ENCODE measurements at regions not wholly inside any gene's neighbourhood (a gene's known extent, or its start where the extent isn't known, plus 50 kb on each side); places are given as distances from the start of the nearest gene placed in this dataset.
"Not testable (repeated sequence)": the region's sequence is repeated elsewhere in the genome, so short reads cannot be mapped to it uniquely, and the experiment has no call there.

GRCh38 chr1:173271021-173271420, 63.9 kb upstream of the TNFSF4 start:
- WGBS (ENCODE audit: insufficient coverage) = no CpG with 5 or more reads among the region's 1 CpG
- H3K27ac ChIP-seq (ENCODE audit: low read depth, low read length); H3K4me1 ChIP-seq (ENCODE audit: control insufficient read depth, insufficient read depth, low read length); H3K36me3 ChIP-seq (ENCODE audit: control insufficient read depth, insufficient read depth, low read length); H3K4me3 ChIP-seq (ENCODE audit: low read depth, low read length); H3K27me3 ChIP-seq (ENCODE audit: control insufficient read depth, insufficient read depth, low read length); DNase-seq (ENCODE audit: low read depth in 4 of 6, low spot score in 6 of 6); H3K9me3 ChIP-seq (ENCODE audit: control insufficient read depth, insufficient read depth, low read length): not testable (repeated sequence)

- WGBS (ENCODE audit: insufficient coverage) = no CpG with 5 or more reads among the region's 1 CpG
- Histone ChIP-seq H3K36me3 (ENCODE audit: control insufficient read depth, insufficient read depth, low read length) (no peaks in the 10 kb centered on the region), H3K4me3 (ENCODE audit: low read depth, low read length) (no peak overlapping the region), H3K27me3 (ENCODE audit: control insufficient read depth, insufficient read depth, low read length) (no peaks in the 10 kb centered on the region), H3K4me1 (ENCODE audit: control insufficient read depth, insufficient read depth, low read length) (no peaks in the 10 kb centered on the region), H3K9me3 (ENCODE audit: control insufficient read depth, insufficient read depth, low read length) (no peaks in the 10 kb centered on the region), H3K27ac (ENCODE audit: low read depth, low read length) (no peak overlapping the region)
- no peak for DNase-seq (ENCODE audit: low read depth in 4 of 6, low spot score in 6 of 6)
Observed at GRCh38 chr1:173275496-173275895, 68.4 kb upstream of the TNFSF4 start.

GRCh38 chr1:173276922-173277800, 70.0 kb upstream of the TNFSF4 start:
- Histone ChIP-seq H3K9me3 (ENCODE audit: control insufficient read depth, insufficient read depth, low read length) (no peaks in the 10 kb centered on the region), H3K36me3 (ENCODE audit: control insufficient read depth, insufficient read depth, low read length) (no peaks in the 10 kb centered on the region), H3K4me1 (ENCODE audit: control insufficient read depth, insufficient read depth, low read length) (no peaks in the 10 kb centered on the region), H3K4me3 (ENCODE audit: low read depth, low read length) (no peak overlapping the region), H3K27me3 (ENCODE audit: control insufficient read depth, insufficient read depth, low read length) (no peaks in the 10 kb centered on the region), H3K27ac (ENCODE audit: low read depth, low read length) (no peak overlapping the region)
- no CpG with 5 or more reads among the region's 3 CpGs for WGBS (ENCODE audit: insufficient coverage)
- no peak for DNase-seq (ENCODE audit: low read depth in 4 of 6, low spot score in 6 of 6)

- no peak for DNase-seq (ENCODE audit: low read depth in 4 of 6, low spot score in 6 of 6)
- no peak overlapping the region for H3K4me3 ChIP-seq (ENCODE audit: low read depth, low read length)
- 87% methylated on average over 5 of the region's 7 CpGs for WGBS (ENCODE audit: insufficient coverage)
- H3K27ac ChIP-seq (ENCODE audit: low read depth, low read length) = no peak overlapping the region
- no peaks in the 10 kb centered on the region for H3K36me3 ChIP-seq (ENCODE audit: control insufficient read depth, insufficient read depth, low read length)
- no peaks in the 10 kb centered on the region for H3K27me3 ChIP-seq (ENCODE audit: control insufficient read depth, insufficient read depth, low read length)
- H3K4me1 ChIP-seq (ENCODE audit: control insufficient read depth, insufficient read depth, low read length) = no peaks in the 10 kb centered on the region
- H3K9me3 ChIP-seq (ENCODE audit: control insufficient read depth, insufficient read depth, low read length) = no peaks in the 10 kb centered on the region
Observed at GRCh38 chr1:173280899-173281660, 73.9 kb upstream of the TNFSF4 start.

GRCh38 chr1:173285048-173285447, 77.9 kb upstream of the TNFSF4 start:
- Histone ChIP-seq H3K27me3 (ENCODE audit: control insufficient read depth, insufficient read depth, low read length) (no peaks in the 10 kb centered on the region), H3K9me3 (ENCODE audit: control insufficient read depth, insufficient read depth, low read length) (no peaks in the 10 kb centered on the region), H3K36me3 (ENCODE audit: control insufficient read depth, insufficient read depth, low read length) (no peaks in the 10 kb centered on the region), H3K27ac (ENCODE audit: low read depth, low read length) (no peak overlapping the region), H3K4me1 (ENCODE audit: control insufficient read depth, insufficient read depth, low read length) (no peaks in the 10 kb centered on the region), H3K4me3 (ENCODE audit: low read depth, low read length) (no peak overlapping the region)
- 100% methylated on average over 1 of the region's 3 CpGs for WGBS (ENCODE audit: insufficient coverage)
- DNase-seq (ENCODE audit: low read depth in 4 of 6, low spot score in 6 of 6) = no peak

GRCh38 chr1:173287785-173288184, 80.7 kb upstream of the TNFSF4 start:
- no peak for DNase-seq (ENCODE audit: low read depth in 4 of 6, low spot score in 6 of 6)
- H3K27ac ChIP-seq (ENCODE audit: low read depth, low read length) = no peak overlapping the region

GRCh38 chr1:173293756-173294155, 86.6 kb upstream of the TNFSF4 start:
- no CpG with 5 or more reads among the region's 1 CpG for WGBS (ENCODE audit: insufficient coverage)
- no peak for DNase-seq (ENCODE audit: low read depth in 4 of 6, low spot score in 6 of 6)
- Histone ChIP-seq H3K36me3 (ENCODE audit: control insufficient read depth, insufficient read depth, low read length) (no peaks in the 10 kb centered on the region), H3K9me3 (ENCODE audit: control insufficient read depth, insufficient read depth, low read length) (no peaks in the 10 kb centered on the region), H3K27ac (ENCODE audit: low read depth, low read length) (no peak overlapping the region), H3K4me1 (ENCODE audit: control insufficient read depth, insufficient read depth, low read length) (no peaks in the 10 kb centered on the region), H3K4me3 (ENCODE audit: low read depth, low read length) (no peak overlapping the region), H3K27me3 (ENCODE audit: control insufficient read depth, insufficient read depth, low read length) (no peaks in the 10 kb centered on the region)

More at GRCh38 chr1:173287785-173288184, 80.7 kb upstream of the TNFSF4 start:
- H3K9me3 ChIP-seq (ENCODE audit: control insufficient read depth, insufficient read depth, low read length) = no peaks in the 10 kb centered on the region
- WGBS (ENCODE audit: insufficient coverage) = 60% methylated on average over 1 of the region's 1 CpG
- no peaks in the 10 kb centered on the region for H3K27me3 ChIP-seq (ENCODE audit: control insufficient read depth, insufficient read depth, low read length)
- H3K4me3 ChIP-seq (ENCODE audit: low read depth, low read length) = no peak overlapping the region
- H3K4me1 ChIP-seq (ENCODE audit: control insufficient read depth, insufficient read depth, low read length) = no peaks in the 10 kb centered on the region
- no peaks in the 10 kb centered on the region for H3K36me3 ChIP-seq (ENCODE audit: control insufficient read depth, insufficient read depth, low read length)

- H3K4me1 ChIP-seq (ENCODE audit: control insufficient read depth, insufficient read depth, low read length) = no peaks in the 10 kb centered on the region
- no peaks in the 10 kb centered on the region for H3K36me3 ChIP-seq (ENCODE audit: control insufficient read depth, insufficient read depth, low read length)
- no peak overlapping the region for H3K27ac ChIP-seq (ENCODE audit: low read depth, low read length)
- no peaks in the 10 kb centered on the region for H3K9me3 ChIP-seq (ENCODE audit: control insufficient read depth, insufficient read depth, low read length)
- H3K4me3 ChIP-seq (ENCODE audit: low read depth, low read length) = no peak overlapping the region
- 71% methylated on average over 1 of the region's 2 CpGs for WGBS (ENCODE audit: insufficient coverage)
- no peak for DNase-seq (ENCODE audit: low read depth in 4 of 6, low spot score in 6 of 6)
- H3K27me3 ChIP-seq (ENCODE audit: control insufficient read depth, insufficient read depth, low read length) = no peaks in the 10 kb centered on the region
Observed at GRCh38 chr1:173294843-173295242, 87.7 kb upstream of the TNFSF4 start.

- Histone ChIP-seq H3K4me1 (ENCODE audit: control insufficient read depth, insufficient read depth, low read length) (no peaks in the 10 kb centered on the region), H3K36me3 (ENCODE audit: control insufficient read depth, insufficient read depth, low read length) (no peaks in the 10 kb centered on the region), H3K27ac (ENCODE audit: low read depth, low read length) (no peak overlapping the region), H3K27me3 (ENCODE audit: control insufficient read depth, insufficient read depth, low read length) (no peaks in the 10 kb centered on the region), H3K9me3 (ENCODE audit: control insufficient read depth, insufficient read depth, low read length) (no peaks in the 10 kb centered on the region), H3K4me3 (ENCODE audit: low read depth, low read length) (no peak overlapping the region)
- no peak for DNase-seq (ENCODE audit: low read depth in 4 of 6, low spot score in 6 of 6)
- no CpG with 5 or more reads among the region's 1 CpG for WGBS (ENCODE audit: insufficient coverage)
Observed at GRCh38 chr1:173295391-173295790, 88.3 kb upstream of the TNFSF4 start.

- no peaks in the 10 kb centered on the region for H3K27me3 ChIP-seq (ENCODE audit: control insufficient read depth, insufficient read depth, low read length)
- no peaks in the 10 kb centered on the region for H3K4me1 ChIP-seq (ENCODE audit: control insufficient read depth, insufficient read depth, low read length)
- DNase-seq (ENCODE audit: low read depth in 4 of 6, low spot score in 6 of 6) = no peak
- no peaks in the 10 kb centered on the region for H3K36me3 ChIP-seq (ENCODE audit: control insufficient read depth, insufficient read depth, low read length)
- H3K4me3 ChIP-seq (ENCODE audit: low read depth, low read length) = no peak overlapping the region
- H3K27ac ChIP-seq (ENCODE audit: low read depth, low read length) = no peak overlapping the region
- H3K9me3 ChIP-seq (ENCODE audit: control insufficient read depth, insufficient read depth, low read length) = no peaks in the 10 kb centered on the region
- no CpG with 5 or more reads among the region's 1 CpG for WGBS (ENCODE audit: insufficient coverage)
Observed at GRCh38 chr1:173295995-173296394, 88.9 kb upstream of the TNFSF4 start.
